Activated CD4-positive, alpha-beta T cell treated with anti-CD3 and anti-CD28 coated beads, Interleukin-2, amount 10 ng/mL, durations not matched to agents 7 days and 5 days (primary cell): ENCODE measurements at regions not wholly inside any gene's neighbourhood (a gene's known extent, or its start where the extent isn't known, plus 50 kb on each side); places are given as distances from the start of the nearest gene placed in this dataset.
"Not testable (repeated sequence)": the region's sequence is repeated elsewhere in the genome, so short reads cannot be mapped to it uniquely, and the experiment has no call there.

Source experiments
- CTCF ChIA-PET: fragments of 350-600 bp; sonication (Branson Sonifier 250); formaldehyde crosslinking; loops from one replicate; lab custom pipeline; 2021; ENCODE audit warnings: antibody characterized with exemption; lab: Charles Lee
- POLR2A ChIA-PET: fragments of 350-600 bp; sonication (Branson Sonifier 250); formaldehyde crosslinking; loops from one replicate; lab custom pipeline; 2021; ENCODE audit warnings: antibody characterized with exemption; lab: Charles Lee
- DNase-seq: peaks from one replicate; pipeline ENCODE4 v3.0.0-alpha.2; 2020
- H3K27ac Mint-ChIP-seq: one replicate; pipeline ENCODE4 v1.8.0; 2021; ENCODE audit warnings: mild to moderate bottlenecking, moderate library complexity, mixed read lengths
- H3K27me3 Mint-ChIP-seq: one replicate; pipeline ENCODE4 v1.8.0; 2021; ENCODE audit warnings: mixed read lengths
- H3K36me3 Mint-ChIP-seq: one replicate; pipeline ENCODE4 v1.8.0; 2021; ENCODE audit warnings: low read depth, mixed read lengths
- H3K4me1 Mint-ChIP-seq: one replicate; pipeline ENCODE4 v1.8.0; 2021; ENCODE audit warnings: mixed read lengths
- H3K4me3 Mint-ChIP-seq: one replicate; pipeline ENCODE4 v1.8.0; 2021; ENCODE audit warnings: mild to moderate bottlenecking, moderate library complexity, mixed read lengths
- H3K9me3 Mint-ChIP-seq: one replicate; pipeline ENCODE4 v1.8.0; 2021; ENCODE audit warnings: mixed read lengths

- no peak for DNase-seq
- Mint-ChIP-seq H3K4me3 (no peak overlapping the region), H3K36me3 (no peaks in the 10 kb centered on the region), H3K4me1 (no peaks in the 10 kb centered on the region), H3K27me3 (no peaks in the 10 kb centered on the region), H3K9me3 (no peaks in the 10 kb centered on the region), H3K27ac (no peak overlapping the region)
- POLR2A ChIA-PET: no interaction called here
- CTCF ChIA-PET: interaction anchor here (0.7 kb wide), 1 partner anchor 113 kb away, joined by 3 read pairs; no protein-coding TSS in a partner anchor
Observed at GRCh38 chr1:190880352-190880751, 402.7 kb upstream of the BRINP3 start.

- POLR2A ChIA-PET: no interaction called here
- Mint-ChIP-seq H3K4me1 (no peaks in the 10 kb centered on the region), H3K9me3 (no peaks in the 10 kb centered on the region), H3K36me3 (no peaks in the 10 kb centered on the region), H3K27me3 (no peaks in the 10 kb centered on the region), H3K27ac (no peak overlapping the region), H3K4me3 (no peak overlapping the region)
- CTCF ChIA-PET: interaction anchor here (0.7 kb wide), 1 partner anchor 112 kb away, joined by 3 read pairs; no protein-coding TSS in a partner anchor
- DNase-seq: no peak
Observed at GRCh38 chr1:190881064-190881463, 403.4 kb upstream of the BRINP3 start.

- H3K9me3 Mint-ChIP-seq: peaks cover 9% of the 10 kb centered on the region
- H3K4me3 Mint-ChIP-seq: no peak overlapping the region
- ChIA-PET CTCF (no interaction called here), POLR2A (no interaction called here)
- DNase-seq: no peak
- H3K36me3 Mint-ChIP-seq: no peaks in the 10 kb centered on the region
- H3K4me1 Mint-ChIP-seq: no peaks in the 10 kb centered on the region
- no peak overlapping the region for H3K27ac Mint-ChIP-seq
- H3K27me3 Mint-ChIP-seq: no peaks in the 10 kb centered on the region
Observed at GRCh38 chr1:190897233-190897632, 419.6 kb upstream of the BRINP3 start.

GRCh38 chr1:190904091-190904695 lies 426.5 kb upstream of the BRINP3 start:
- Mint-ChIP-seq H3K27me3 (no peaks in the 10 kb centered on the region), H3K9me3 (peaks cover 4% of the 10 kb centered on the region), H3K27ac (no peak overlapping the region), H3K4me3 (no peak overlapping the region), H3K4me1 (no peaks in the 10 kb centered on the region), H3K36me3 (no peaks in the 10 kb centered on the region)
- ChIA-PET POLR2A (no interaction called here), CTCF (no interaction called here)
- no peak for DNase-seq

- Mint-ChIP-seq H3K27ac (no peak overlapping the region), H3K36me3 (no peaks in the 10 kb centered on the region), H3K27me3 (no peaks in the 10 kb centered on the region), H3K4me3 (no peak overlapping the region), H3K4me1 (no peaks in the 10 kb centered on the region), H3K9me3 (peaks cover 3% of the 10 kb centered on the region)
- POLR2A ChIA-PET: no interaction called here
- DNase-seq: no peak
- CTCF ChIA-PET: no interaction called here
Observed at GRCh38 chr1:190906206-190906725, 428.6 kb upstream of the BRINP3 start.

- ChIA-PET POLR2A (no interaction called here), CTCF (no interaction called here)
- Mint-ChIP-seq H3K9me3 (peaks cover 2% of the 10 kb centered on the region), H3K4me3 (no peak overlapping the region), H3K27me3 (no peaks in the 10 kb centered on the region), H3K27ac (no peak overlapping the region), H3K4me1 (no peaks in the 10 kb centered on the region), H3K36me3 (no peaks in the 10 kb centered on the region)
- DNase-seq: no peak
Observed at GRCh38 chr1:190908246-190908645, 430.6 kb upstream of the BRINP3 start.

- Mint-ChIP-seq H3K27me3 (no peaks in the 10 kb centered on the region), H3K4me3 (no peak overlapping the region), H3K4me1 (no peaks in the 10 kb centered on the region), H3K27ac (no peak overlapping the region), H3K9me3 (peaks cover 2% of the 10 kb centered on the region), H3K36me3 (no peaks in the 10 kb centered on the region)
- ChIA-PET POLR2A (no interaction called here), CTCF (no interaction called here)
- no peak for DNase-seq
Observed at GRCh38 chr1:190908691-190909090, 431.0 kb upstream of the BRINP3 start.

GRCh38 chr1:190935925-190936324 lies 458.3 kb upstream of the BRINP3 start:
- no peaks in the 10 kb centered on the region for H3K4me1 Mint-ChIP-seq
- no peaks in the 10 kb centered on the region for H3K9me3 Mint-ChIP-seq
- H3K27ac Mint-ChIP-seq: no peak overlapping the region
- POLR2A ChIA-PET: no interaction called here
- no peaks in the 10 kb centered on the region for H3K27me3 Mint-ChIP-seq
- CTCF ChIA-PET: no interaction called here
- DNase-seq: no peak
- no peaks in the 10 kb centered on the region for H3K36me3 Mint-ChIP-seq
- no peak overlapping the region for H3K4me3 Mint-ChIP-seq

- Mint-ChIP-seq H3K36me3 (no peaks in the 10 kb centered on the region), H3K9me3 (no peaks in the 10 kb centered on the region), H3K4me3 (no peak overlapping the region), H3K4me1 (no peaks in the 10 kb centered on the region), H3K27me3 (no peaks in the 10 kb centered on the region), H3K27ac (no peak overlapping the region)
- ChIA-PET POLR2A (no interaction called here), CTCF (no interaction called here)
- no peak for DNase-seq
Observed at GRCh38 chr1:190936337-190936736, 458.7 kb upstream of the BRINP3 start.

GRCh38 chr1:190940951-190941350 lies 463.3 kb upstream of the BRINP3 start:
- no peaks in the 10 kb centered on the region for H3K36me3 Mint-ChIP-seq
- H3K4me1 Mint-ChIP-seq: no peaks in the 10 kb centered on the region
- ChIA-PET POLR2A (no interaction called here), CTCF (no interaction called here)
- H3K9me3 Mint-ChIP-seq: peaks cover 8% of the 10 kb centered on the region
- no peak overlapping the region for H3K27ac Mint-ChIP-seq
- DNase-seq: no peak
- no peak overlapping the region for H3K4me3 Mint-ChIP-seq
- no peaks in the 10 kb centered on the region for H3K27me3 Mint-ChIP-seq

- no peak overlapping the region for H3K4me3 Mint-ChIP-seq
- H3K36me3 Mint-ChIP-seq: no peaks in the 10 kb centered on the region
- H3K4me1 Mint-ChIP-seq: no peaks in the 10 kb centered on the region
- ChIA-PET CTCF (no interaction called here), POLR2A (no interaction called here)
- H3K27ac Mint-ChIP-seq: no peak overlapping the region
- no peaks in the 10 kb centered on the region for H3K27me3 Mint-ChIP-seq
- H3K9me3 Mint-ChIP-seq: peaks cover 8% of the 10 kb centered on the region
- no peak for DNase-seq
Observed at GRCh38 chr1:190942475-190942874, 464.8 kb upstream of the BRINP3 start.

GRCh38 chr1:190943722-190944121 lies 466.1 kb upstream of the BRINP3 start:
- H3K9me3 Mint-ChIP-seq, H3K4me1 Mint-ChIP-seq, H3K4me3 Mint-ChIP-seq, POLR2A ChIA-PET, DNase-seq, H3K36me3 Mint-ChIP-seq, H3K27me3 Mint-ChIP-seq, H3K27ac Mint-ChIP-seq: not testable (repeated sequence)
- CTCF ChIA-PET: interaction anchor here (1.1 kb wide), 1 partner anchor 15 kb away, joined by 3 read pairs; no protein-coding TSS in a partner anchor

- Mint-ChIP-seq H3K27me3 (no peaks in the 10 kb centered on the region), H3K27ac (no peak overlapping the region), H3K4me1 (no peaks in the 10 kb centered on the region), H3K4me3 (no peak overlapping the region), H3K9me3 (peaks cover 6% of the 10 kb centered on the region), H3K36me3 (no peaks in the 10 kb centered on the region)
- ChIA-PET POLR2A (no interaction called here), CTCF (no interaction called here)
- no peak for DNase-seq
Observed at GRCh38 chr1:190949939-190950338, 472.3 kb upstream of the BRINP3 start.

GRCh38 chr1:190957565-190957964 lies 479.9 kb upstream of the BRINP3 start:
- ChIA-PET POLR2A (no interaction called here), CTCF (no interaction called here)
- no peak for DNase-seq
- Mint-ChIP-seq H3K36me3 (no peaks in the 10 kb centered on the region), H3K27ac (no peak overlapping the region), H3K4me1 (no peaks in the 10 kb centered on the region), H3K4me3 (no peak overlapping the region), H3K9me3 (peaks cover 3% of the 10 kb centered on the region), H3K27me3 (no peaks in the 10 kb centered on the region)
